ENCODE measurements at regions not wholly inside any gene's neighbourhood (a gene's known extent, or its start where the extent isn't known, plus 50 kb on each side); places are given as distances from the start of the nearest gene placed in this dataset.

GRCh38 chr2:128667391-128667790, 348.7 kb upstream of the HS6ST1 start:
- TF ChIP-seq RAD21 (IDR thresholded peaks at IDR 0.05) (no peak), CTCF (IDR thresholded peaks at IDR 0.05; ENCODE audit: low read depth, low read length, missing input control) (no peak), REST (IDR thresholded peaks at IDR 0.05) (no peak)

All from liver (tissue), 3 donors.